Transverse colon (tissue), 4 donors: ENCODE measurements at regions not wholly inside any gene's neighbourhood (a gene's known extent, or its start where the extent isn't known, plus 50 kb on each side); places are given as distances from the start of the nearest gene placed in this dataset.
"Not testable (repeated sequence)": the region's sequence is repeated elsewhere in the genome, so short reads cannot be mapped to it uniquely, and the experiment has no call there.

ENCODE experiments used
- DNase-seq: peaks from one replicate; pipeline ENCODE4 v3.0.0-alpha.2; 2019
- H3K27ac ChIP-seq, 4 donors: fragments of 200-600 bp; sonication (generic); 2 replicates each; pipeline ENCODE4 v1.5.1; 2016 to 2018; ENCODE audit warnings: inconsistent platforms in 4 of 4
- H3K27me3 ChIP-seq: fragments of 200-600 bp; sonication (generic); 2 replicates; pipeline ENCODE4 v1.5.1; 2017; ENCODE audit warnings: inconsistent platforms
- H3K36me3 ChIP-seq, 4 donors: fragments of 200-600 bp; sonication (generic); 2 replicates each; pipeline ENCODE4 v1.5.1; 2017 to 2019; ENCODE audit warnings: inconsistent platforms in 4 of 4
- H3K4me1 ChIP-seq, 4 donors: fragments of 200-600 bp; sonication (generic); 2 replicates each; pipeline ENCODE4 v1.5.1; 2017 to 2020; ENCODE audit warnings: inconsistent platforms in 4 of 4
- H3K4me3 ChIP-seq, 4 donors: fragments of 200-600 bp; sonication (generic); 1 replicate in 1 of 4; 2 replicates in 3 of 4; pipeline versions ENCODE4 v1.5.1 to v1.6.1; 2017 to 2019; ENCODE audit warnings: inconsistent platforms in 4 of 4
- H3K9me3 ChIP-seq, 2 donors: fragments of 200-600 bp; sonication (generic); 2 replicates each; pipeline ENCODE4 v1.5.1; 2017 to 2019; ENCODE audit warnings: inconsistent platforms in 2 of 2
- EP300 ChIP-seq: sonication (generic); formaldehyde crosslinking; IDR thresholded peaks from one replicate; pipeline ENCODE4 v1.6.1; 2017; ENCODE audit warnings: antibody characterized with exemption, low read depth
- POLR2A ChIP-seq: fragments of 450-650 bp; IDR thresholded peaks from one replicate; pipeline ENCODE4 v1.6.1; 2016; ENCODE audit warnings: antibody characterized with exemption, mild to moderate bottlenecking, moderate library complexity
- POLR2AphosphoS5 ChIP-seq, 3 donors: sonication (generic); formaldehyde crosslinking; IDR thresholded peaks; one replicate each; pipeline ENCODE4 v1.6.1; 2016; ENCODE audit warnings: antibody characterized with exemption in 3 of 3
- WGBS, 2 donors: methylation state at CpG; one replicate each; pipeline ENCODE4 v1.1.5; 2018; ENCODE audit warnings: low coverage in 1 of 2; 5-methylcytosine and 5-hydroxymethylcytosine counted together
- in situ Hi-C, 4 donors: fragments of 200-750 bp; cut with MboI; loops; one replicate each; pipeline versions ENCODE4 v1.15.0 to v1.15.1; 2017; ENCODE audit warnings: low sequenced_read_pairs in 3 of 4, low pct_ligation_motif_present in 1 of 4, low pct_unique_long_range_greater_than_20kb in 1 of 4
- intact Hi-C: fragments of 100-400 bp; cut with DNase I; formaldehyde crosslinking; loops from one replicate; pipeline ENCODE4 v1.15.1; 2023; ENCODE audit warnings: low total_unique reads
- TF ChIP-seq, protein P1 (sequence below), 5 experiments: fragments of 200-600 bp in 3 of 5; fragments of 450-650 bp in 2 of 5; sonication (generic) in 3 of 5; IDR thresholded peaks; 1 replicate in 2 of 5; 2 replicates in 3 of 5; pipeline ENCODE4 v1.5.1; 2016 to 2017; ENCODE audit warnings: antibody characterized with exemption in 5 of 5, inconsistent platforms in 3 of 5, mild to moderate bottlenecking in 2 of 5, moderate library complexity in 1 of 5

DNA sequence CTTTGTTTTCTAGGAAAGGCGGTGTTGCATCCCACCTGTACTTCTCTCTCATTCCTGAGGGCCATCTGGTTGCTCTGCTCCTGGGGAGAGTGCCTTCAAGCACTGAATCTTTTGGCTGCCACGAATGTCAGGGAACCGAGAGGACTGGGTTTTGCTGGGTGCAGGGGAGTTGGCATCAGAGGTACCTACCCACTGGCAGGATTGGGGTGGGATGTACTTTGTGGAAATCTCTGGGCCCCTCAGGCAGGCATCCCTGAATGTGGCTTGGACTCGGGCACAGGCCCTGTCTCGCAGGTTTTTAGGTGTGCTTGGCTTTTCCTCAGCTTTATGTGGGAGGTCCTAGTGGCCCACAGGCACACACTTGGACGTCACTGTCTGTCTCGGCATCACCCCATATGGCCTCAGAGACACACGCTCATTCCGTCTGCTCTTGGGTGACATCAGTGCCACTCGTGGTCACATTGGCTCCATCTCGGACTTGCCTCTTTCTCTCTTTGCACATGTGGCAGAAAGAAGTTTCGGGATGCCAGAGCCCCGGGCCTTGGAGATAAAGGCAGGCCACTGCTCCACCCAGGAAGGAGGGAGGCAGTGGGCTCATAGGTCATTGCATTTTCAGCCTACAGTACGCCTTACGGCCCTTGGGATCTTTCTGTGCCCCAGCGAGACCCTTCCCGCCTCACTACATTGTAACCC, 325.6 kb downstream of the ZNF716 start:
- WGBS, 2 donors, result 87% methylated on average over 17 of the region's 17 CpGs; no CpG with 5 or more reads in 1 of the 2 donors
- Histone ChIP-seq H3K27ac (no peak overlapping the region), H3K9me3 (peaks cover 0 to 4% of the 10 kb centered on the region in 2 donors), H3K4me3 (no peak overlapping the region), H3K36me3 (no peaks in the 10 kb centered on the region), H3K4me1 (no peaks in the 10 kb centered on the region), H3K27me3 (no peaks in the 10 kb centered on the region)
- in situ Hi-C loops (no loop called here), intact Hi-C loops (no loop called here)
- TF ChIP-seq, protein P1, sequence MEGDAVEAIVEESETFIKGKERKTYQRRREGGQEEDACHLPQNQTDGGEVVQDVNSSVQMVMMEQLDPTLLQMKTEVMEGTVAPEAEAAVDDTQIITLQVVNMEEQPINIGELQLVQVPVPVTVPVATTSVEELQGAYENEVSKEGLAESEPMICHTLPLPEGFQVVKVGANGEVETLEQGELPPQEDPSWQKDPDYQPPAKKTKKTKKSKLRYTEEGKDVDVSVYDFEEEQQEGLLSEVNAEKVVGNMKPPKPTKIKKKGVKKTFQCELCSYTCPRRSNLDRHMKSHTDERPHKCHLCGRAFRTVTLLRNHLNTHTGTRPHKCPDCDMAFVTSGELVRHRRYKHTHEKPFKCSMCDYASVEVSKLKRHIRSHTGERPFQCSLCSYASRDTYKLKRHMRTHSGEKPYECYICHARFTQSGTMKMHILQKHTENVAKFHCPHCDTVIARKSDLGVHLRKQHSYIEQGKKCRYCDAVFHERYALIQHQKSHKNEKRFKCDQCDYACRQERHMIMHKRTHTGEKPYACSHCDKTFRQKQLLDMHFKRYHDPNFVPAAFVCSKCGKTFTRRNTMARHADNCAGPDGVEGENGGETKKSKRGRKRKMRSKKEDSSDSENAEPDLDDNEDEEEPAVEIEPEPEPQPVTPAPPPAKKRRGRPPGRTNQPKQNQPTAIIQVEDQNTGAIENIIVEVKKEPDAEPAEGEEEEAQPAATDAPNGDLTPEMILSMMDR (IDR thresholded peaks at IDR 0.05), result no peak
- DNase-seq, result no peak

DNA sequence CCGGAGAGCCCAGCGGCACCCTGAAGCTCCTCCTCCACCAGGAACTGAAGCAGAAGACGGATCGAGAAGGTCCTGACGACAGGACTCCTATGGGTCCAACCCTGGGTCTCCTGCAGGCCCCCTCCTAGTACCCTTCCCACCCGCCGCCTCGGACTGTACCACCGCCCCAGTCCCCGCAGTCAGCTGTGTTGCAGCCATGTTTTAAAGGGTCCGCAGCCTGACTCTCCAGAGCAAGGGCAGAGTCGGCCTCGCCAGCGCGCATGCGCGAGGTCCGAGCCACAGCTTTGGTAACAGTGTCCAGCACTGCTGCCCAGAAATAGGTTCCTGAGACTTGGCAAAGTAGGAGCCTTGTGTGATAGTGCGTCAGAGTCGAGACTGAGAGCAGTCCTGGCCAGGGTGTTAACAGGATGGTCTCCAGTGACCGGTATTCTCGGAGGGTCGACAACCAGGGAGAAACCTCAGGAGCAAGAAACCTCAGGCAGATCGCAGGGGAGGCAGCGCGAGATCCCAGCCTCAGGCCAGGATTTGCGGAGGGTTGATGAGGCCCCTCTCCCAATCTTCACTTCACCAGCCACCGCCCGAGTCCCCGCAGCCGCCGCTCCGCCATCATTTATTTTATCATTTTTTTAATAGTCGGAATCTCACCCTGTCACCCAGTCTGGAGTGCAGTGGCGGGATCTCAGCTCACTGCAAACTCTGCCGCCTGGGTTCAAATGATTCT, 326.3 kb downstream of the ZNF716 start:
- H3K9me3 ChIP-seq, in situ Hi-C loops: not testable (repeated sequence)
- WGBS, 2 donors, result 94% methylated on average over 36 of the region's 36 CpGs; no CpG with 5 or more reads in 1 of the 2 donors

DNA sequence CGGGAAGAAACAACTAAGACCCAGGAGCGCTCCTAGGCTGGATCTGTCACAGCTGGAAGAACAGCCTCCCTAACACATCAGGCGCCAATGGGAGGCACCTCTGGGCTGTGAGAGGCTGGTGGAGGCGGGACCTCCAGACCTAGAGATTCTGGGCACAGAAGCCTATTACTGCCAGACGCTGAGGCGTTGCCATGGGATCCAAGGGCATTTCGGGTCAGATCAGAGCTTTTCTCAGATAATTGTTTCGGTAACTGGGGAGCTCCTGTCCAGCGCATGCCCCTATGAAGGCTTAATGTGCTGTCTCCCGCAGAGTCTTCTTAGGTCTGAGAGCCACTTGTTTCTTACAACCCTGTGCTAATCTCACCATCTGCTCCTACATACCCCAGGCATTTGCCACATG, 339.2 kb downstream of the ZNF716 start:
- no peaks in the 10 kb centered on the region for H3K36me3 ChIP-seq
- H3K4me3 ChIP-seq, result no peak overlapping the region
- no peaks in the 10 kb centered on the region for H3K4me1 ChIP-seq
- no peak for DNase-seq
- intact Hi-C loops (no loop called here), in situ Hi-C loops (no loop called here)
- 95% methylated on average over 10 of the region's 10 CpGs; no CpG with 5 or more reads in 1 of the 2 donors for WGBS, 2 donors
- TF ChIP-seq POLR2AphosphoS5 (IDR thresholded peaks at IDR 0.05), result no peak
- no peak for TF ChIP-seq EP300
- TF ChIP-seq POLR2A, result no peak
- TF ChIP-seq, protein P1 (IDR thresholded peaks at IDR 0.05), result no peak
- no peaks in the 10 kb centered on the region for H3K9me3 ChIP-seq
- H3K27ac ChIP-seq, result no peak overlapping the region
- H3K27me3 ChIP-seq, result no peaks in the 10 kb centered on the region

More for the DNA sequence above, 326.3 kb downstream of the ZNF716 start:
- H3K4me3 ChIP-seq, intact Hi-C loops, H3K27ac ChIP-seq, H3K27me3 ChIP-seq, H3K36me3 ChIP-seq, H3K4me1 ChIP-seq, DNase-seq: not testable (repeated sequence)

DNA sequence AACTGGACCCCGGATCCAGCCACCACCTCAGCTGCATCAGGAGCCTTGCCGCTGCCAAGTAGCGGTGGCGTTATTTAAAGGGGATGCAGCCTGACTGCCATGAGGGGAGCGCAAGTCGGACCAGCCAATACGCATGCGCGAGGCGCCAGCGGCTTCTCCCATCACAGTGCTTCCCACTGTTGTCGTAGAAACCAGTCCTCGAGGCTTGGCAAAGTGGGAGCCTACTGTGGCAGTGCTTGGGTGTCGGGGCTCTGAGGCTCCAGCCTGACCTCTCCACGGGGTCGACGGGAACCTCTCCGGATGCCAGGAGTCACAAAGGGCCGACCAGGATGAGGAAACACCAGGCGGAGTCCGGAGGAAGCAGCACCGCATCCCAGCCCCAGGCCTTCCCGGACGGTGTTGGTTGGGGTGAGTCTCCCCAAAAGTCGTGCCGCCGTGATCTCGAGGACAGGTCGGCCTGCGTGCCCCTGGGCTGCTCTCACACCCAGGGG, 369.6 kb downstream of the ZNF716 start:
- TF ChIP-seq POLR2A, result no peak
- TF ChIP-seq POLR2AphosphoS5 (IDR thresholded peaks at IDR 0.05), result no peak
- no peaks in the 10 kb centered on the region for H3K27me3 ChIP-seq
- no peak for DNase-seq
- 96% methylated on average over 30 of the region's 30 CpGs; no CpG with 5 or more reads in 1 of the 2 donors for WGBS, 2 donors
- intact Hi-C loops, result no loop called here
- in situ Hi-C loops, result no loop called here
- H3K36me3 ChIP-seq, result no peaks in the 10 kb centered on the region
- H3K9me3 ChIP-seq, result no peaks in the 10 kb centered on the region
- H3K4me1 ChIP-seq, result no peaks in the 10 kb centered on the region
- H3K4me3 ChIP-seq, result no peak overlapping the region
- H3K27ac ChIP-seq, result no peak overlapping the region

DNA sequence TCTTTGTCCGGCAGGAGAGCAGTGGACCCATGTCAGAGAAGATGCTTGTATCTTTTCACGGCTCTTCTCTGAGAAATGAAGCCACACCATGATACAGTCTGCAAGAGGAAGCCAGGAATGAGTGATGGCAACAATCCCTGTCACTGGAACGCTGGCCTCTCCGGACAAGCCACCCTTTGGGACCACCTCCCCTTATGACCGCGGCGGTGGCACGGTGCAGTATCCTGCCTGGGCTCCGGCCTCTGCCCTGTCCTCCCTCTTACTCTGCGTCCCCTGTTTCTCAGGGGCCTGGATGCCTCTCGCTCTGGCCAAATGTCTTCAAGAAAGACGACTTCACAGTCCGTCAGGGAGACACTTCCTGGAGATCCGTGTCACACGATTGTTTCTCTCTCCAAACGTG, 370.5 kb downstream of the ZNF716 start:
- TF ChIP-seq POLR2AphosphoS5 (IDR thresholded peaks at IDR 0.05) (no peak), EP300 (no peak), POLR2A (no peak)
- Histone ChIP-seq H3K36me3 (no peaks in the 10 kb centered on the region), H3K27me3 (no peaks in the 10 kb centered on the region), H3K4me3 (no peak overlapping the region), H3K9me3 (no peaks in the 10 kb centered on the region), H3K27ac (no peak overlapping the region), H3K4me1 (no peaks in the 10 kb centered on the region)
- intact Hi-C loops (no loop called here), in situ Hi-C loops (no loop called here)
- 66 to 86% methylated on average over 10 to 16 of the region's 16 CpGs for WGBS, 2 donors
- DNase-seq, result no peak
